B cell (primary cell): ENCODE measurements at regions not wholly inside any gene's neighbourhood (a gene's known extent, or its start where the extent isn't known, plus 50 kb on each side); places are given as distances from the start of the nearest gene placed in this dataset.
A peak's percentile ranks its signal among the peaks of the same experiment; 100 is the strongest.

Experiments
- ATAC-seq: fragments of 200-7000 bp; cut with Tn5 transposase; one replicate; pipeline ENCODE4 v1.10.0; 2021; ENCODE audit warnings: low read depth, mild to moderate bottlenecking, moderate number of reproducible peaks, moderate library complexity
- CTCF ChIA-PET: fragments of 350-600 bp; sonication (Branson Sonifier 250); formaldehyde crosslinking; loops from one replicate; lab custom pipeline; 2021; ENCODE audit warnings: antibody characterized with exemption, inconsistent platforms; lab: Charles Lee
- POLR2A ChIA-PET: fragments of 350-600 bp; sonication (Branson Sonifier 250); formaldehyde crosslinking; loops from one replicate; lab custom pipeline; 2021; ENCODE audit warnings: antibody characterized with exemption; lab: Charles Lee
- DNase-seq: peaks from one replicate; pipeline ENCODE4 v3.0.0; 2013
- H2AFZ ChIP-seq: 2 replicates; pipeline ENCODE4 v1.6.1; 2012; ENCODE audit warnings: mild to moderate bottlenecking, low read depth, low read length; ENCODE audit not compliant: insufficient read depth, poor library complexity, severe bottlenecking
- H3K27ac ChIP-seq, 2 donors: 1 replicate in 1 of 2; 2 replicates in 1 of 2; pipeline ENCODE4 v1.5.1; 2012 to 2013; ENCODE audit warnings: low read length in 2 of 2, mild to moderate bottlenecking in 2 of 2, moderate library complexity in 1 of 2
- H3K27me3 ChIP-seq, 4 experiments: fragments of 200-600 bp in 1 of 4; sonication (generic) in 1 of 4; replicated peaks in 1 of 4; 1 replicate in 2 of 4; 2 replicates in 2 of 4; pipeline versions ENCODE4 v1.6.1 to v1.7.0; 2013 to 2016; ENCODE audit warnings: low read length in 3 of 4, mild to moderate bottlenecking in 2 of 4, mixed read lengths in 1 of 4, moderate library complexity in 1 of 4; ENCODE audit not compliant: insufficient read depth in 4 of 4, control insufficient read depth in 3 of 4; ENCODE audit errors: control extremely low read depth in 1 of 4
- H3K36me3 ChIP-seq, 2 experiments: replicated peaks in 1 of 2; 1 replicate in 1 of 2; 2 replicates in 1 of 2; pipeline versions ENCODE4 v1.6.1 to v1.7.1; 2013; ENCODE audit warnings: low read length in 1 of 2; ENCODE audit not compliant: insufficient read depth in 2 of 2, control insufficient read depth in 1 of 2; ENCODE audit errors: control extremely low read depth in 1 of 2, extremely low read depth in 1 of 2
- H3K4me1 ChIP-seq, 2 donors: fragments of 200-600 bp in 1 of 2; sonication (generic) in 1 of 2; 1 replicate in 1 of 2; 2 replicates in 1 of 2; pipeline versions ENCODE4 v1.5.1 to v1.6.1; 2013 to 2017; ENCODE audit warnings: low read length in 2 of 2; ENCODE audit not compliant: control insufficient read depth in 2 of 2, insufficient read depth in 2 of 2
- H3K4me2 ChIP-seq: replicated peaks from 2 replicates; pipeline ENCODE3; 2012; ENCODE audit warnings: mild to moderate bottlenecking, low read depth, low read length; ENCODE audit not compliant: poor library complexity, severe bottlenecking
- H3K4me3 ChIP-seq, 5 experiments: fragments of 200-600 bp in 1 of 5; sonication (generic) in 1 of 5; 1 replicate in 3 of 5; 2 replicates in 2 of 5; pipeline versions ENCODE4 v1.5.1 to v1.7.0; 2011 to 2016; ENCODE audit warnings: low read length in 4 of 5, mild to moderate bottlenecking in 4 of 5, low read depth in 2 of 5, control low read depth in 1 of 5, moderate library complexity in 1 of 5; ENCODE audit not compliant: insufficient read depth in 1 of 5; ENCODE audit errors: control extremely low read depth in 1 of 5, extremely low read depth in 1 of 5
- H3K79me2 ChIP-seq: fragments of 200-600 bp; sonication (generic); one replicate; pipeline ENCODE4 v1.6.0; 2016; ENCODE audit warnings: low read length; ENCODE audit not compliant: control insufficient read depth, insufficient read depth
- H3K9ac ChIP-seq: fragments of 200-600 bp; sonication (generic); 2 replicates; pipeline ENCODE4 v1.6.1; 2017; ENCODE audit warnings: mild to moderate bottlenecking, low read length, moderate library complexity
- H3K9me3 ChIP-seq, 3 donors: one replicate each; pipeline versions ENCODE4 v1.6.1 to v1.7.1; 2013; ENCODE audit warnings: low read length in 2 of 3; ENCODE audit not compliant: control insufficient read depth in 2 of 3, insufficient read depth in 1 of 3; ENCODE audit errors: control extremely low read depth in 1 of 3
- H4K20me1 ChIP-seq: 2 replicates; pipeline ENCODE4 v1.6.0; 2012; ENCODE audit warnings: mild to moderate bottlenecking, low read length; ENCODE audit not compliant: insufficient read depth, control insufficient read depth, poor library complexity, severe bottlenecking
- H3K27ac Mint-ChIP-seq: one replicate; pipeline ENCODE4 v1.8.0; 2021; ENCODE audit warnings: mixed read lengths
- H3K27me3 Mint-ChIP-seq: one replicate; pipeline ENCODE4 v1.8.0; 2021; ENCODE audit warnings: mixed read lengths
- H3K4me1 Mint-ChIP-seq: one replicate; pipeline ENCODE4 v1.8.0; 2021; ENCODE audit warnings: mixed read lengths
- H3K4me3 Mint-ChIP-seq: one replicate; pipeline ENCODE4 v1.8.0; 2021; ENCODE audit warnings: mixed read lengths
- H3K9me3 Mint-ChIP-seq: one replicate; pipeline ENCODE4 v1.8.0; 2022; ENCODE audit warnings: mixed read lengths; ENCODE audit not compliant: insufficient read depth
- EZH2 ChIP-seq: IDR thresholded peaks from 2 replicates; pipeline ENCODE4 v1.6.1; 2012; ENCODE audit warnings: borderline replicate concordance, low read depth, mild to moderate bottlenecking, moderate library complexity, low read length; ENCODE audit not compliant: insufficient read depth, poor library complexity, severe bottlenecking
- WGBS: methylation state at CpG from one replicate; pipeline ENCODE4 v1.1.5; 2013; ENCODE audit warnings: missing lambda C conversion rate; ENCODE audit not compliant: insufficient coverage; 5-methylcytosine and 5-hydroxymethylcytosine counted together
- intact Hi-C: fragments of 100-400 bp; cut with micrococcal nuclease; formaldehyde crosslinking; loops from one replicate; pipeline ENCODE4 v1.10.0; 2022
- TF ChIP-seq, protein P1 (sequence below): fragments of 200-600 bp; IDR thresholded peaks from one replicate; pipeline ENCODE4 v1.8.0; 2022; ENCODE audit warnings: antibody characterized with exemption, mild to moderate bottlenecking

DNA sequence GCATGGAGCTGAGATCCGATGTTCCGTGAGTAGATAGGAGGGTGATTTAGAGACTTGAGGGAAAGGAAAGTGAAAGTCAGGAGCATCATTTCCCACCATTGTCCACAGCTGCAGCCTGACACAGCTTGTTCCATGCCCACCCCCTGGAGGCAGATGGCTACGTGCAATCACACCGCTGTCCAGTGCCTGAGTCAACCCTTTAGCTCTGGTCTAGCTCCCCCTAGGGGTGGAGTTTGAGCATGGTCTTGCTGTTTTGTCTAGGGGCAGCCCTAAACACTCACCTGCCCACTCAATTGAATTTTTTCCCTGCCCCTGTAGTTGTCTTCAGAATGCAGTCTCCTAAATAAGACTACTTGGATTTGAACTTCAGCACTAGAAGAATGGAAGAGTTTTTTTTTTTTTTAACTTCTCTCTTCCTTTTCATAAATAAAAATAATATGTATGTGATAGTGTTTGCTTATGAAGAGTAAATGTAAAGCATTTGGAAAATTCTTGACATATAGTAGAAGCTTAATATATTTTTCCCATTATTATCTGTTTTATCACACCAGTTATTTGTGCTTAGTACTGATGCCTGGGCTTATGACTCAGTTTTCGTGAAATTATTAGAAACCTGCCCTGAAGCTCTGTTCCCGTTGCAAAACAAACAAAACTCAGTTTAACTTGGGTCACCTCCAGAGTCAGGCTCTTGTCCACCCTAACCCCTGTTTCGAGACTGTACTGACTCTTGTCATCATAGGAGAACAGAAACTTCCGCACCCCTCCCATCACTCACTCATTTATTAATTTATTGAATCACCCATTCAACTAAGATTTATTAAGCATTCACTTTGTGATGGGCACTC is 814.8 kb downstream of the MAFB start:
- no peak overlapping the region for H3K27ac ChIP-seq
- Mint-ChIP-seq H3K27ac (no peak overlapping the region), H3K9me3 (no peaks in the 10 kb centered on the region), H3K4me3 (no peak overlapping the region), H3K27me3 (peaks cover 5% of the 10 kb centered on the region), H3K4me1 (peaks cover 6% of the 10 kb centered on the region)
- no peaks in the 10 kb centered on the region for H3K36me3 ChIP-seq
- H3K4me2 ChIP-seq: peak overlapping the region; percentile 34
- no peaks in the 10 kb centered on the region for H3K4me1 ChIP-seq
- DNase-seq (peak; percentile 68), ATAC-seq (peak; percentile 53)
- CTCF ChIA-PET: interaction anchor here (0.6 to 3.5 kb wide), 18 partner anchors 11 to 1574 kb away, joined by 3 to 55 read pairs (median 4); no protein-coding TSS in a partner anchor
- H3K9me3 ChIP-seq: no peaks in the 10 kb centered on the region
- WGBS: 82% methylated on average over 5 of the region's 8 CpGs
- intact Hi-C loops: loop anchor here (1.0 kb wide), 1 partner anchor 610 kb away; no protein-coding TSS in a partner anchor
- H3K27me3 ChIP-seq: no peaks in the 10 kb centered on the region
- POLR2A ChIA-PET: no interaction called here
- H3K9ac ChIP-seq: no peak overlapping the region
- H4K20me1 ChIP-seq: no peaks in the 10 kb centered on the region
- no peak overlapping the region for H3K4me3 ChIP-seq
- no peaks in the 10 kb centered on the region for H3K79me2 ChIP-seq
- no peak overlapping the region for H2AFZ ChIP-seq
- TF ChIP-seq EZH2: no peak
- TF ChIP-seq, protein P1, sequence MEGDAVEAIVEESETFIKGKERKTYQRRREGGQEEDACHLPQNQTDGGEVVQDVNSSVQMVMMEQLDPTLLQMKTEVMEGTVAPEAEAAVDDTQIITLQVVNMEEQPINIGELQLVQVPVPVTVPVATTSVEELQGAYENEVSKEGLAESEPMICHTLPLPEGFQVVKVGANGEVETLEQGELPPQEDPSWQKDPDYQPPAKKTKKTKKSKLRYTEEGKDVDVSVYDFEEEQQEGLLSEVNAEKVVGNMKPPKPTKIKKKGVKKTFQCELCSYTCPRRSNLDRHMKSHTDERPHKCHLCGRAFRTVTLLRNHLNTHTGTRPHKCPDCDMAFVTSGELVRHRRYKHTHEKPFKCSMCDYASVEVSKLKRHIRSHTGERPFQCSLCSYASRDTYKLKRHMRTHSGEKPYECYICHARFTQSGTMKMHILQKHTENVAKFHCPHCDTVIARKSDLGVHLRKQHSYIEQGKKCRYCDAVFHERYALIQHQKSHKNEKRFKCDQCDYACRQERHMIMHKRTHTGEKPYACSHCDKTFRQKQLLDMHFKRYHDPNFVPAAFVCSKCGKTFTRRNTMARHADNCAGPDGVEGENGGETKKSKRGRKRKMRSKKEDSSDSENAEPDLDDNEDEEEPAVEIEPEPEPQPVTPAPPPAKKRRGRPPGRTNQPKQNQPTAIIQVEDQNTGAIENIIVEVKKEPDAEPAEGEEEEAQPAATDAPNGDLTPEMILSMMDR: peak; percentile 73

DNA sequence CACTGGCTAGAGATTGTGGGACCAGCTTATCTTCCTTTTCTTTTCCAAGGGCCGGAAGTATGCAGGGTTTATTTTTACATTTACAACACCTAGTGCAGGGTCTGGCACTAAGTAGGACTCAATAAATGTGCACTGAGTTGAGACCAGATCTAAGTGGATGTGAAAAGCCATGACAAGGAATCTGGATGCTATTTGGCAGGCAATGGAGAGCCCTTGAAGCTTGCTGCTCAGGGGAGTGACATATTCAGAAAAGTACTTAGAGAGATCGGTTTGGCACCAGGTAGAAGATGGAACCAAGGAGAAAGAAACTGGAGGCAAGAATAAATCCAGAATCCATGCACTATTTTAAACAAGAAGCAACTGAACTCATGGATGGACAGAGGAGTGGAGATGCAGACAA is 815.8 kb downstream of the MAFB start:
- peaks cover 5% of the 10 kb centered on the region for H3K27me3 Mint-ChIP-seq
- H2AFZ ChIP-seq: no peak overlapping the region
- H3K4me3 ChIP-seq: no peak overlapping the region
- H3K4me2 ChIP-seq: no peak overlapping the region
- H3K4me3 Mint-ChIP-seq: no peak overlapping the region
- TF ChIP-seq EZH2: no peak
- TF ChIP-seq, protein P1: no peak
- whole genome bisulfite sequencing: no CpG with 5 or more reads among the region's 2 CpGs
- no peaks in the 10 kb centered on the region for H3K9me3 Mint-ChIP-seq
- no peaks in the 10 kb centered on the region for H3K9me3 ChIP-seq
- H3K27me3 ChIP-seq: no peaks in the 10 kb centered on the region
- H3K9ac ChIP-seq: no peak overlapping the region
- H3K27ac Mint-ChIP-seq: no peak overlapping the region
- H4K20me1 ChIP-seq: no peaks in the 10 kb centered on the region
- H3K79me2 ChIP-seq: no peaks in the 10 kb centered on the region
- intact Hi-C loops: no loop called here
- ChIA-PET POLR2A (no interaction called here), CTCF (interaction anchor here (0.6 to 3.5 kb wide), 16 partner anchors 10 to 1575 kb away, joined by 3 to 55 read pairs (median 4); no protein-coding TSS in a partner anchor)
- H3K4me1 Mint-ChIP-seq: peaks cover 6% of the 10 kb centered on the region
- no peaks in the 10 kb centered on the region for H3K36me3 ChIP-seq
- H3K27ac ChIP-seq: no peak overlapping the region
- no peaks in the 10 kb centered on the region for H3K4me1 ChIP-seq
- no peak for ATAC-seq
- no peak for DNase-seq
